HG03139 (cell line): ENCODE measurements at regions not wholly inside any gene's neighbourhood (a gene's known extent, or its start where the extent isn't known, plus 50 kb on each side); places are given as distances from the start of the nearest gene placed in this dataset.

Experiments
- ATAC-seq: cut with Tn5 transposase; IDR thresholded peaks from one replicate; pipeline ENCODE4 v1.9.1; 2021; ENCODE audit not compliant: unreplicated experiment

DNA sequence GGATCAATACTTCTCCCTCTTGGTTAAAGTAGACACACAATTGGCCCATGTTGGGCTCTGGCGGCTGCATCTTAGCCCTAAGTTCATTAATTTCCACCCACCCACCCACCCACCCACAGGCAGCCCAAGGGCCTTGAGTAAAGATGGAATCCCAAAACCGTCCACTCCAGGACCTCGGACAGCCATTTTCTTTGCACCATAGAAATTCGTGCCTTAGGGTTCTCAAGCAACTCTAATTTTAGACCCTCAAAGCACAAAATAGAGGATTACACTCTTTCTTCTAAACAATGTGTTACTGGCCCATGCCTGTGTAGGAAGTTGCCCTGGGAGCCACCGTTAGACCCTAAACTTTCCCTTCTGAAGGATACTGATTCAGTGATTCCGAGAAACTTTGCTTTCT, 568.5 kb downstream of the IRX1 start:
- no peak for ATAC-seq

DNA sequence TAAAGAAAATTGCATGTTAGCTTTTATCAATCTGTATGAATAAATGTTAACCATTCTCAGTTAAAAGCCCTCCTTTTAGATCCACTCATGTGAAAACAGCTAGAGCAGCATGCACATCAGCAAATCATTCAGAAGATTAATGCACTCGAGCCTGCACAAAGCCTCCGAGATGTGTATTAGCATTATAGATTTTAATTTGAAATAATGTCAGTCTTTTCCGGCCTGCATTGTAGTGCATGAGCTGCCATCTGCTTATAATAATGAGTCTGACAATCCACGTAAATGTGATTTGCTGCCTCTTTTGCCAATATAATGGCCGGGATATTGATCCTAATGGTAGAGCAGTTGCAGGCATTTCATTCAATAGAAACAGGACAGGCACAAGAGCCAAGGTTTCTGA, 585.1 kb downstream of the IRX1 start:
- no peak for ATAC-seq

DNA sequence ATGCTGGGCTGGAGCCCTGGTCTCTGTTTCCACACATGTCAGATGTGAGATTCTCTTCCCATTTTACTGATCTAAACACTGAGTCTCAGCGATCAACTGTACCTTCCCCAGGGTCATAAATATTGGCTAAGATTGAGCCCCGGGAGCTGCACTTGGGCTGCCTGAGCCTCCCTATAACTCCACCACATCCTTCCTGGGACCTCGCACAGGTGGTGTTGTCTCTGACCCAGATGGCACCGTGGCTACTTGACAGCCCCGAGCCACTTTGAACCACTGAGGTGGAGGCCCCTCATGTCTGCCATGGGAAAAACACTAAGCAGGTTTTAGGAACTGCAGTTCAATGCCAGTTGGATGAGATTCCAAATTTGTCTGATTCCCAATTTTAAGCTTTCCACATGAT, 586.5 kb downstream of the IRX1 start:
- no peak for ATAC-seq

DNA sequence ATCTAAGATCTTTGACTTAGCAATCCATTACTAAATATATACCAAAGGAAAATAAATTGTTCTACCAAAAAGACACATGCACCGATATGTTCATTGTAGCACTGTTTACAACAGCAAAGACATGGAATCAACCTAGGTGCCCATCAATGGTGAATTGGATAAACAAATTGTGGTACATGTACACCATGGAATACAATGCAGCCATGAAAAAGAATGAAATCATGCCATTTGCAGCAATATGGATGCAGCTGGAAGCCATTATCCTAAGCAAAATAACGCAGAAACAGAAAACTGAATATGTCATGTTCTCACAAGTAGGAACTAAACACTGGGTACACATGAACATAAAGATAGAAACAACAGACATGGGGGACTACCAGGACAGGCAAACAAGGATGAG, 589.5 kb downstream of the IRX1 start:
- ATAC-seq, result no peak

DNA sequence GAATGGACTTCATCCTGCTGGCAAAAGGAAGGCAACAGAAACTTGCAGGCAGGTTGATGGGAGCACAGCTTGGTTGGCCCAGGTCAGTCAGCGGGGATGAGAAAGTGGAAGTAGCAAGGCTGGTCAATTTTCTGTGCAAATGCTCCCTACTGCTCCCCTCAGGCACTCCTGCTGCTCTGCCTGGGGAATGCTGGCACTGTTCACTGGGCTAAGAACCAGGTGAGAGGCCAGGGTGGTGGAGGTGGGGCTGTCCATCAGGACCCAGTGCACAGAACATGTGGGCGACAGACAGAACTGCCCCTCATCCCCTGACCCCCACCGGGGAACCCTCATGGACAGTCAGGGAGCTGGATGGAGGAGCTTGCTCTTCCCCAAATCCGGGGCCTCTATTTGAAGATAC, 593.1 kb downstream of the IRX1 start:
- no peak for ATAC-seq

DNA sequence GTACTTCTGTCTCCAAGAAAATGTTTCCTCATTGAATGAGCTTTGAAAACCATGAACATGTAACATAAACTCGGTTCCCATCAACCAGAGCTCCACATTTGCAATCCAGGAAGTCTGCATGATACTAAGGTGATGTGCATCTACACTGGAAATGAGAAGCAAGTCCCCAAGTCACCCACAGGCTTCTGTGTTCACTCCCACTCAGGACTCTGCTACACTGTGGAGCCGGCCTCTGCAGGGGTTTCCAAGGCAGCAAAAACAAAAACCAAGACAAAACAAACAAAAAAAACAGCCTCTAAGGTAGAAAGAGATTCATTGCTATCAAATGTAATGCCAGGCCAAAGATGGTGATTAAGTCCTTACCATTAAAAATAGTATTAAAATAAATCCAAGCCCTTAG, 593.7 kb downstream of the IRX1 start:
- ATAC-seq, result no peak

DNA sequence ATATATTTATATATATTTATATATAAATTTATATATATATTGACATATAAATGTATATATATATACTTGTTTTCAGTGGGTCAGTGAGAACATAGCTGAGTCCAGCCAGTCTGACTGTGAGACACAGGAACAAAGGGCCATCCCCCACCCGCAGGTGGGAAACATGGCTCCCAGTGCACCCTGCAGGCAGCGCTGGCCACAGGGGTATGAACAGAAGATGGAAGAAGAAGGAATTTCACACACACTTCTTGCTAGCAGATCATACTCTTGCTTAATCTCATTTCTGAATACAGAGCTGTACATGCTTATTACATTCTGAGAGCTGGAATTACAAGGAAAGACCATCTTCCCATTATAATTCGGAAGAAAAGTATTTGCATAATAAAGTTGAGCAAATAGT, 595.4 kb downstream of the IRX1 start:
- ATAC-seq, result no peak

DNA sequence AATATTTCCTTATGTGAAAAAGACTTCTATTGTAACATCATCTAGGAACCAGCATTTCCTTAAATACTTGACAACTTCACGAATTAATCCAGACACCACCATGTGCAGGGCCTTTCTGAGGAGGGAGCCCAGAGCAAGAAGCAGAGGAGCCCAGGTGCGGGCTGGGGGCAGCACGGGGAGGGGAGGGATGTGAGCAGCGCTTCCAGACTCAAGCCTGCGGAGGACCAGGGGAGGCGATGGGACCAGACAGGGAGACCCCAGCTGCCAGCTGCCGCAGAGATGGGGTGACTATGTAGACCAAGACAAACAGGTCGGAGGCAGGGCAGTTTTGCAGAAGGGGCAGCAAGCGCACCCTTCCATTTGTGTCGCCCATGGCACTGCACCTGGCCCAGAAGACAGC, 596.1 kb downstream of the IRX1 start:
- ATAC-seq, result no peak

DNA sequence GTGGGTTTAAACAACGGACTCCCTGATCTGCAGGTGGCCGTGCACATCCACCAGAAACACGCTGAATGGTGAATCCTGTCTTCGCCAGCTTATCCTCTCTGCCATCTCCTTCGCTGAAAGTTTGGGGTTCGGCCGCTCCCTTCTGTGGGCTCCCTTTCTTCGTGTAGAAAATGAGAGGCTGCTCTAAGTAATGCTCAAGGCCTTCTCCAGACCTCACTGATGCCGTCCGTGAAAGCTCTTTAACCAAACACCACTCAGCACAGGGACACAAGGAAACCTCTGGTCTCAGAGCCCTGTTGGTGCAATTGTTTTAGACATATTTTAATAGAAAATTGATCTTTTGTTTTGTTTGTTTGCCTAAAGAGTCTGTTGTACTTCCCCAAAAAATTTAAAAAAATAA, 596.5 kb downstream of the IRX1 start:
- no peak for ATAC-seq

DNA sequence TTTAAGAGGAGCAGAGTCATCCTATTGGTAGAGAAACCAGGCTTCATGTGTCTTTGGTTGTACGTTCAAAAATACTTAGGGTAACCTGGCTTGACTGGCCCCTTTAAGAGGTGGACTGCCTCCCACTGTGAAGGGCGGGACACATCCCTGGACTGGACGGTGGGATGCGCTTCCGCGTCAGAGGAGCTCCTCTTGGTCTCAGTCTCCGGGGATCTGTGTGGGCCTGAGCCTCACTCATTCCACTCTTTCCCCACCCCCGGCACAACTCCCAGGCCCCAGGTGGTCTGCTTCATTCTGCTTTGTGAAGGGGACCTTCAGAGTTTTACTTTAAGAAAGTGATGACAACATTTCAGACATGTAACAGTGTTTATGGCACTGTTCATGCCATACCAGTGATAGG, 601.1 kb downstream of the IRX1 start:
- ATAC-seq, result no peak

DNA sequence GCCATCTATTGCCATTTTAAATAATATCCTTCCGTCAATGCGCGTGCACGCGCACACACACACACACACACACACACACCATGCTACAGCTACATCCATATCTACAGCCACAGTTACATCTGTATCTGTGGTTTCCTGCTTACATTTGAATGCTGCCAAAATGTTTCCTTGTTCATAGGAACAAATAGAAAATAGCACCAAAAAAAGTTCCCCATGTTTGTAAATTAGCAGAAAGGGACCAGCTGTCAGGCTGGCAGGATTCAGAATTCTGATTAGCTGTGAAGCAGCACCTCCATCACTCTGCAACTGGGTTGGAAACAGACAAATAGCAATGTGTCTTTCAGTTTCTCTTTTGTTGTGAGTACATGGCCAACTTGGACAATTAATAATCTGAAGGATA, 601.5 kb downstream of the IRX1 start:
- ATAC-seq, result no peak

DNA sequence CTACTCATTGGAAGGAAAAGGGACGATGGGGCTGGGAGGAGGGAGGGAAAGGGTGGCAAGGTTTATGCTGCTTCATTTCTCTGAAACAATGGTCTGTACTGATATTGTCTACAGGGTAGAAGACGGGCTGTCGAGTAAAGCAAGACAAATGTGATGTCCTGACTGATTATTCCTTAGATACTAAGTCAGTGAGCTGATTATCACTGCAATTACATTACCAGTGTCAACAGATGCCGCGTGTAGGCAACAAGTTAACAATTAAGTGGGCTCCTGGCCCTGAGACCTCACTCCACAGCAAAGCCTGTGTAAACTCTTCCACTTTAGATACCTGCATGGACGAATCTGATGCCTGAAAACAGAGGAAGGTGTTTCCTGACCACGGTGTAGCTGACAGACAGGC, 602.8 kb downstream of the IRX1 start:
- no peak for ATAC-seq

DNA sequence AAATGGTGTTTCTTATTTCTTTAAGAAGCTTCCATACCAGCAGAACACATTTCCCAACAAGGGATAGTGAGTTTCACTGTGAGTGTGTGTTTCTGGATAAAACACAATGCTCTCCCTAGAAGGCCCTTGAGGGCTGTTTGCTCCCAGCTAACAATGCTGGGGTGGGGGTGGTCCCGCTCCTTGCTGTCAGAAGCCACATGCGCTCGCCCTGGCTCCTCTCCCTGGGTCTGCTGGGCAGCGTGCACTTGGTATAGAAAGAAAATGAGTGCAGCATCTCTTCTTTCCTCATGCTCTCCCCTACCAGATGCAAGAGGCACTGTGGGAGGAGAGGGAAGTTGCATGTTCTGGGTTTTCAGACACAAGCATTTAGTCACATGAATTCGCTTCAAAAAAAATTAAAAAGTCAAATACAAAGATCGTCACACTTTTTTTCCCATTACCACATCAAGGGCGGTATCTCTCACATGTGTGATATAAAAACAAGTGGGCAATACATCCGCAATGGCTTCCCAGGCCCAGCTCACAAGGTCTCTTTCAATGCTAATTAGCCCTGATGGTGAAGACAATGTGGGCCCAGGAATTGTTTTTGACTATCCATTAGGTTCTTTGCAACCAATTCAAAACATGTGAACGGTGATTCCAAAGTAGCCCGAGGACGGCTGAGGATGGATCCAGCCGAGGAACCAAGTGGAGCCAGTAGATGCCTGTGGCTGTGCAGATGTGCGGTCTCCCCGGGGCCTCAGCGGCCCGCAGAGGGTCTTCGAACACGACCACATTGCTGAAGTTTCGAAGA, 603.6 kb downstream of the IRX1 start:
- ATAC-seq, result no peak

DNA sequence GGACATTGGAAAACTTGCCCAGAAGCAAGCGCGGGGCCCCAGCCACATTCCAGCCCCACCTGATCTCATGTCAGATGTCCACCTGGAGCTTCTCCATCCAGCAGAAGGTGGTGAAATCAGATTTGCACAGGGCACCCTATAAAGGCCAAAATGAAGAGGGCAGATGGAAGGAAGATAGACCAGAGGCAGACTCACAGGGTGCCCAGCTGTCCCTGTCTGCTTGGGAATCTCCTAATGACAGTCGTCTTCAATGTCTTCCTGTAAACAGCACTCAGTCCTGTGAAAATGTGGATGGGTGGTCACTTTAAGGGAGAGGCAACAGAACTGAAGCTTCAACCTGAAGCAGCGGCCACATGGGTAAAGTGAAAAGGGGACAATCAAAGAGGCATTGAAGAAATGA, 607.5 kb downstream of the IRX1 start:
- ATAC-seq, result no peak

DNA sequence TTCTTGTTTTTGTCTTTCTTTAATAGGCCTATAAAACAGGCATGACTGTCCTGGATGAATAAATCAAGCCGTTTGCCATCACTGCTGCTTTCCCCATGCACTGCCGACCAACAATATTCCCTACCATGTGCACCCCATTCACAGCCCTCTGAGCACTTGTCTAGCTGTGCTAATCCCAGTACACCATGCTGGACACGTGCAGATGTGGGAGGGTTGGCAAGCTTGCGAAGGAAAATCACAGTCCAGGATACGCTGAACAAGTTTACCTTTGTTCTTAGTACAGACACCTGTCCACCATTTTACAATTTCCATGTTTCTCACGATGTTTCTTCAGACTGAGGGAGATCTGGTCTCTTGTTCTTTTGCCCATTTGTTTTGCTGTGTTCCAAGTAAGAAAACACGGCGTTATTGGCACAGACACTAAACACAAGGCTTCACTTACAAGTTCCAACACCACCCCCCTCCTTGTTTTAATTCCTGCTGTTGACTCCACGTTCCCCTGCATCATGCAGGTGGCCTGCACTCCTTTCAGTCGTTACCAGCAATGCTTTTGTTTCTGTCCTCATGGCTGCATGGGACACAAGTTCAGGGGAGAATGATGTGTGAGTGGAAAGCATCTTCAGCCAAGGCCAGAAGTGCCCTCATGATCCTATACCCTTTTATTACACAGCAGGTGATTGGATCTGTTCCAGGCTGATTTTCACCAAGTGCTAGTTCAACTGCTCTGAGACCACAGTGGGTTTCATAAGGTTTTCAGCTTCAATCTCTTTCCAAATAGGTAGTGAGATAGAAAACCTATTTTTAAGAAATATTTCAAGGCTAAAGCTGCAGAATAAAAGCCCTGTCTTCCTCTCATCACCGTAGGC, 608.9 kb downstream of the IRX1 start:
- ATAC-seq, result no peak

DNA sequence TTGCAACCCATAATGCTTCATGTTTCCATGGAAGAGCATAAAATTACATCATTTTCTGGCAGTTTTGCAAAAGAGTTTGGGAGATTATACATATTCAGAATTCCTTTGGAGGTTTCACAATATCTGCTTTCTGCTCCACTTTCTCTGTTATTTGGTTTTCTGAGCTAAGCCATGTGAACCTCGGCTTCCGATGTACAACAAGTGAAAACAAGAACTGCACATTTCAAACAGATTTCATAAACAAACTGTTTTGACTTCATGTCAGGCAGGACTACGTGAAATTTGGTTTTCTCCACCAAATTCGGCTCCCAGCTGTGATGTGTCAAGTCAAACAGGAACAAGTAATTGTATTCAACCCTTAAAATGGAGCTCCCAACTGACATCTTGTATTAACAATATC, 609.8 kb downstream of the IRX1 start:
- ATAC-seq, result no peak

DNA sequence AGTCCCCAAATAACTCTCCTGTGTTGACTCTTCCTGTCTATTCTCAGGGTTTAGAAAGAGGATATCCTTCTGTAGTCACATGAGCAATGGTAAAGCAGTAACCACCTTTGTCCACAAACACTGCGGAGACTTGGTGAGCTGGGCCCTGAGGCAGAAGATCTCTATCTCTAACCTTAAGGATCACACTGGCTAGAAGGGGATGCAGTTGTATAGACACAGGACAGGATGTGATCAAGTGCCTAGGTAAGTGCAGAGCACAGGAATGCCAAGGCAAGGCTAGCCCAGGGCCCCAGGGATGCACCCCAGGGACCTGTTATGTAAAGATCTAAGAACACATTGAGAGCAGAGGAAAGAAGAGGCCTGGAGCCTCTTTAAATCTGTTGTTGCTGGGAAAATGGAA, 610.5 kb downstream of the IRX1 start:
- ATAC-seq, result no peak

DNA sequence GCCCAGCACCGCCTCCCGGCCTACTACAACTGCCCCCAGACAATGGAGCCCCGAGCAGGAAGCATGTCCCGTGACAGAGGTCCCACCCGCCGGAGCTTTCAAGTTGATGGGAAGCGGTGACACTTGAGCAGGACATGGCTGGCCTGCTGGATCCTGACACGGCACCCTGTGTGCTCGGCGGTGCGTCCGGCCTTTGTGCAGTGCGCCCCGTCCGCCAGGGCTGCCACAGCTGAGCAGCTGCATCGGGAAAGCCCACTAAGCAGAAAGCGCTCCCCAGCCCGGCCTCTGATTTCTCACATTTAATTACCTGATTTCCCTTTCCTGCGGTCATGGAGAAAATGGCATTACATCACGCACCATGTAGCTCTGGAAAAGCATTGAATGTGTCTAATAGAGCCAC, 611.9 kb downstream of the IRX1 start:
- ATAC-seq, result no peak

DNA sequence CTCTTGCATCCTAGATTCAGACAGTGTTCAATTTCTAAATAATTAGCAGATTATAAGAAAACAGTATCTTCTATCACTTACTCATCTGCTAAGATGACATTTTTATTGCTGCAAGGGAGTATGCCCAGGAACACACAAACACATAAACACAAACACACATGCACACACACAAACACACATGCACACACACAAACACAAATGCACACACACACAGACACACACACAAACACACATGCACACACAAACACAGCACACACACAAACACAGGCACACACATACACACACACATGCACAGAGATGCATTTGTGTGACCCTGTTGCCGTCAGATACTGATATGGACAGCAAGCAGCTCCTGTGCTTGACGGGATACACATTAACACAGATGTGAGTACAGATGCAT, 612.9 kb downstream of the IRX1 start:
- ATAC-seq, result no peak

DNA sequence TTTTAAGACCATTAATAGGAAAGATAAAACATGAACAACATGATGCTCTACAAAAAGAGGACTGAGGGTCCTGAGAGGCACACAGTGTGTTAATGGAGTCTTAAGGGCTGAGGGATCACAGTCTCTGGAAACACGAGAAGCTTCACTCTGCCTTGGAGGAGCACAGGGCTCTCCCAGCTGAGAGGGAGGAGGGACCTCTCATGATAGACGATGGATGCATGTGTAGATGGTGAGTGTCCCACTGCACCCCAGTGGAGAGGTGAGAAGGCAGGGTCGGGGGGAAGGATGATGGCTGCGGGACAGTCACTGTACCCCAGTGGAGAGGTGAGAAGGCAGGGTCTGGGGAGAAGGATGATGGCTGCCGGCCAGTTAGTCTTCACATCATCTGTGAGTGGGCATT, 613.4 kb downstream of the IRX1 start:
- no peak for ATAC-seq

DNA sequence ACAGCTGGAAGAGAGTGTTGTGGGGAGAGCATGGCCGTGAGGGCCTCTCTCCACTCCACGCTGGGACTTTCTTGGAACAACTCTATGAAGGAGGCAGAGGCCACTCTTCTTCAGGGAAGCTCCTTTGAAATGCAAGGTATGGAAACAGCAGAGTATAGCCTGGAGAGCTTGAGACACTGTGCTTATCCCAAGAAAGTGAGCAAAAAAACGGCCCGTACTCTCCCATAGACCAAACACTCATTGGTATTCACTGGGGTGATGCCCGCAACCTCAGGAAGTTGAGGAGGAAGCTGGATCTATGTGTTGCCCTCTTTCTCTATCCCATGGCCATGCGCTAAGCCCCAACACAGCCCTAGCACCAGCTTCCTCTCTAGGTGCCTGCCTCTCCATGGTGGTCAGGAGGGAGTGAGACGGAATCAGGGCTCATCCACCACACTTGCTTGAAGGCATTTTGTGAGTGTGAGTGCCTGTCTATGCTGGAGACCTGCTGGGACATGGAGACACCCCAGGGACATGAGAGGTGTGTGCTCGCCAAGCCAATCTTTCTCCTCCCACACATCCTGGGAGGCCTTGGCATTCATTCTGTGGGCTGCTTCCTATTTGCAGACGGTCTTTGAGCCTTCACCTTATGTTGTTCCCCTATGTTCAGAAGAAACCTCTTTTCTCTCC, 616.6 kb downstream of the IRX1 start:
- ATAC-seq, result no peak
